GM19023 (cell line): ENCODE measurements at regions not wholly inside any gene's neighbourhood (a gene's known extent, or its start where the extent isn't known, plus 50 kb on each side); places are given as distances from the start of the nearest gene placed in this dataset.

ENCODE experiments used
- ATAC-seq: cut with Tn5 transposase; IDR thresholded peaks from one replicate; pipeline ENCODE4 v1.9.1; 2021; ENCODE audit warnings: mild to moderate bottlenecking, moderate library complexity; ENCODE audit not compliant: unreplicated experiment

DNA sequence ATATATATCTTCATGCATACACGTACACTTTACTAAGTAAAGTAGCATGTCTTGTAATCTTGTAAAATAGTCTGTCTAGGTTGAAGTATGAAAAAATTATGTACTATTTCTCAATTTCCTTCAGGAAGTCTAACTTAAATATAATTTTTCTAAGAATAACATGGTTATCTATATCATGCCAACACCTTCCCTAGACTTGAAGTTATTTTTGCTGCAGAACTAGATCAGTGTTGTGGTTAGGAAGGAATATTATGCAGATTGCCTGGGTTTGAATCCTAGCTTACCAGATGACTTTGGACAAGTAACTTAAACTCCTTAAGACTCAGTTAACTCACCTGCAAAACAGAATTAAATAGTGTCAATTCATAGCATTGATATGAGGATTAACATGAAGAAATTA, 142.2 kb upstream of the SEMA3A start:
- ATAC-seq = peak; percentile 27

GRCh38 chr7:84336303-84336702, 141.7 kb upstream of the SEMA3A start:
- peak; percentile 84 for ATAC-seq

DNA sequence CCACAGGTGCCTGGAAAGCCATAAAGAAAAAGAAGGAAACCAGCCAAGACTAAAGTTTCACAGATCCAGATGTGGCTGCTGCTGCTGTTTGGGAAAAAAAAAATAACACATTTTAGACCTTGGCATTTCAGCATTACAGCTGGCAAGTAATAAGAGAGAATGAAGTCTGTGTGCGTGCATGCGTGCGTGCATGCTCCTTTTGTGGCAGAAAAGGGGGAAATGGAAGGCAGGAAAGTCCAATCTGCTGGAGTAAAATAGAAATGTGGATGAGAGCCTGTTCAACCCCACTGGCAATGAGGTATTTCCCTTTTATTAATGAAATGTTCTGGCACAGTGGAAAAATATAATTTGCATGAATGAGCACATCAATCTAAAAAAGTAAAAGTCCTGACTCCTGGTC, 137.0 kb upstream of the SEMA3A start:
- ATAC-seq = no peak

- ATAC-seq = no peak
Observed at GRCh38 chr7:84328571-84328970, 134.0 kb upstream of the SEMA3A start.

DNA sequence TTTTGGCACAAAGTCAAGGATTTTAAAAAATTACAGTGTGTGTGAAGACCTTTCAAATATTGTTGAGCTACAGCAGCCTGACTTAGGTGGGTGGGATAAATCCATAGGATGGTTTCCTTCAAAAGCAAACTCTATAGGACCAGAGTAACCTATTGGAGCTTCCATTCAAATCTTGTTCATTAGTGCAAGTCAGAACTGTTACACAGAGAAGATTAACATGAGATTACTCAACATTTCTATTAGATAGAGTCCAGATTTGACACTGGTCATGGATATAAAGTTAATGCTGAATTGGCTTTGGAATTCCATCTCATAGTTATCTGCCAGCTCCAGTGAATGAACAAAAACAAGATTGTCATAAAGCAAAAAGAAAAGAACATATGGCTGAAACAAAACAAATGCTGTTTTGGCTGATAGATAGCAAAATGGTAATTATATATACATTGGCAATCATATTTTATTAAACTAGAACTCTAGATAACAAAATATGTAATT, 129.6 kb upstream of the SEMA3A start:
- no peak for ATAC-seq

GRCh38 chr7:84317536-84317935, 122.9 kb upstream of the SEMA3A start:
- ATAC-seq = no peak

DNA sequence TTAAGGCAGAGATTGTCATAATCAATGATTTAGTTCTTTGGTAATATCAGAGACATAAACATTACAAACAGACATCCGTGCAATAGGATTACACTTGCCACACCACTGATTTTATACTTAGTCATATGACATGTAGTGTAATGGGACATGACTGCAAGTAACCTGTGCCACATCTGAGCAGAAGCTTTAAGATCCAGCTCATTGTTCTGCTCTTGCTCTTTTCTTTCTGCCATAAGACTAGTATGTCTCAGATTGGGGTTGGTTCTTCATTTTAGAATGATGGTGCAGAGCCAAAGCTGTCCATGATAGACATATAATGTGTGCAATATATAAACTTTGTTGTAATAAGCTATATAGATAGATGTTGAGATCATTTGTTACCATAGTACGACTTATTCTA, 119.7 kb upstream of the SEMA3A start:
- ATAC-seq = no peak

GRCh38 chr7:84304407-84304806, 109.8 kb upstream of the SEMA3A start:
- no peak for ATAC-seq

- no peak for ATAC-seq
Observed at GRCh38 chr7:84302949-84303348, 108.4 kb upstream of the SEMA3A start.

DNA sequence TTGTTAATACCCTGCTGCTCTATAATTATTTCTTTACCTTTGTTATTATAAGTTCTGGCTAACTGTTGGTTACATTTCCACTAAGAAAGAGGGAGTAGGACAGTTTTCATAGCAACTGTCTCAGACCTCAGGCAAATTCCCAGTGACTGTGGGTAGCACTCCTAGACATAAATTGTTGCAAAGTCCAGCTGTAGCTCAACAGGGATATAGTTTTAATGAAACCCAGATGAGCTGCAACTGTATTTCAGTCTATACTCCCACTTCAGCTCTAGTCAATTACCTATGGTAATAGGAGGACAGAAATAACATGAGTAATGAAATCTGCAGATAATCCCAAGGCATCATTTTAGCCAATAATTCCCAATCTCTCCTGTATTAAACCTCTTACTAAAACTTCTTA, 103.0 kb upstream of the SEMA3A start:
- ATAC-seq = no peak

DNA sequence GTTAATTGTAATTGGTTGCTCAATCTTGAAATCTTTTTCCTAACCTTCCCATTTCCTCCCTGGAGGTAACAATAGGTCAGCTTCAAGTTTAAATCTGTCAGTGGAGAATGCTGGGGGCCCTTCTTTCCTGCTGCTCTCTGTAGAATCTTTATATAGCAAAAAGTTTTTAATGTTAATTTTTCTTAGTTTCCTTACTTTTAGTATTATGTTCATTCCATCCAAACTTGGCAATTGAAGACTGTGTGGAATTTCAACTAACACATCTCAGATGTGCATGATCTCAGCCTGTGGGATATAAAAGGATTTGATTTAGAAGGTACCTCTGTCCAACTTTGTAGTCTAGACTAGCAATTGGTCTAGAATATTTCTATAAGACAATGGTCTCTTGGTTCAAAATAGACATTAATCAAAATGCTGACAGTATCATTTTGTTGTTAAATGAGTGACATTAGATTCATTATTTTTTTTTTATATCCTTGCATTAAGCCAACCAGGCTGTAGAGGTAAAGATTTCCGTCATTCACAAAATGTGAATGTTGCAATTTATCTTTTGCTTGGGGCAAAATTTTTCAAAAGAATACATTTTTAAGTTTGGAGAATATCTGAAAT, 100.4 kb upstream of the SEMA3A start:
- ATAC-seq = no peak

- ATAC-seq = no peak
Observed at GRCh38 chr7:84294391-84294790, 99.8 kb upstream of the SEMA3A start.

DNA sequence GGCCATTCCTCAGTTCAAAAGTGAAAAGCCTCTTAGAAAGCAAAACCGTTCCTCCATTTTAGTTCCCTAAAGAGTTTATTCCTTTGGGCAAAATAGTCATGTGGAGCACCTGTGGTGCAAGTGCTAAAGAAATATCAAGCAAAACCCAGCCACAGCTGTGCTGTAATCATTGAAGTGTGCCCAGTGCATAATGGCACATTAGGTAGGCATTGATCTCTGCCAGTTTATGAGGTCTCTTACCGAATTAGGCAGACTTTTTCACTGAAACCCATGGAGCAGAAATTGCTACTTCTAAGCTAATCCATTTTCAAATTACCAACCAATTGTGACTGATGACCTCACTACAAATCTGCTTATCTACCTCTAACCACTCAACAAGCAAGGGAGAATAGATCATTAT, 97.2 kb upstream of the SEMA3A start:
- no peak for ATAC-seq

GRCh38 chr7:84283798-84284197, 89.2 kb upstream of the SEMA3A start:
- no peak for ATAC-seq

DNA sequence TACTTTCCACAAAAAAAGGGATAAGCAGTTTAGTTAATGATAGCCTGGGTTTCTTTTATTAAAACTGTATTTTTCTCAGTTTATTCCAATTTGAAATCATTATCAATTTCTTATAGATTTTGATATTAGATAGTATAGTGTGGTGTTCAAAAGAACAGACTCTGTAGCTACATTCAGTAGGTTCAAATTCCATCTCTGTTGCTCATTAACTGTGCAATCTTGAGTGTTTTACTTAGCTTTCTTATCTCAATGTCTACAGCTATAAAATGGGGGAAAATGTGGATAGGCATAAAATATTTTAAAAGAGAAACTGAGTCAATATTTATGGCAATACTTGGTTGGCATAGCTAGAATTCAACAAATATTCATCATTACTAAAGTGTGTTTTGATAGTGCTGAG, 86.9 kb upstream of the SEMA3A start:
- ATAC-seq = no peak

GRCh38 chr7:84277628-84278224, 83.1 kb upstream of the SEMA3A start:
- ATAC-seq = no peak

DNA sequence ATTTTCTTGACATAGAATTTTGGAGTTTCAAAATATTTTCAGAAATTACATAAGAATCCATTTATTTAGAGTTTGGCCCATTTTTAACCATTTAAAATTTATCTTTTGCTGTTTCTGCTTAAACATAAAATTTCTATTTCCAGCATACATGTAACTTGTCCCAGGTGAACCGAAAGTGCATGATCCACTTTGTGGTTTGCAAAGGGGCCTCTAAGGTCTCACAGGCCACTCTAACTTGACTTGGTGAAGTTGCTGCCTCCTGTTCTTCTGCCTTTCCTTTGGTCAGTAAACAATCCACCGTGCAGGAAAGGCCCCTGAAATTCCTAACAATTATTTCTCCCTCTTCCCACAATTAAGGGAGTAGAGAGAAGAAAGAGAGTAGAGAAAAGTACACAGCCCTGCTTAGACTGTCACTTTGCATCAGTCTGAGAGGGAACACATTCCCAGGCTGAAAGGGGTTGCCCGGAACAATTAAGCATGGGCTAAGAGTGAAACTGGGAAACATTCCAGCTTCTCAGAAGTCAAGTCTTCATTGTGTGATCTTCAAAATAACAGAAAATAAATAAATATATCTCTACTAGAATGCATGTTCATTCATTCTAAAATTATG, 79.5 kb upstream of the SEMA3A start:
- ATAC-seq = no peak

DNA sequence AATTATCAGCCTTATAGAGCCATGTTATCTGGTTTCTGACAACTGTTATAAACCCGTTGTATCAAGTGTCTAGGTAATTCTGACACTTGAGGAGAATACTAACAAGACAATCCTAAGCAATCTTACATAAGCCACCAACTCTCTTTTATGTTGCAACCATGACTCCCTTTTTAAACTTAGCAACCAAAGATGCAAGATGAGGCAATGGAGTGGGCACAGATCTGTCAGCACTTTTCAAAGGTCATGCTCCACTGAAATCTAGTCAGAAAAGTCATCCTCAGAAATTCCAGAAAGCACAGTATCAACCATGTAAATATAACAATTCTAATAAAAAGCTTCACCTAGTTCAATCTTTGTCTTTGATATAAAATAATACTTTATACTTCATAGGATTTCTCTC, 77.0 kb upstream of the SEMA3A start:
- ATAC-seq = no peak

- ATAC-seq = no peak
Observed at GRCh38 chr7:84264396-84264795, 69.8 kb upstream of the SEMA3A start.

DNA sequence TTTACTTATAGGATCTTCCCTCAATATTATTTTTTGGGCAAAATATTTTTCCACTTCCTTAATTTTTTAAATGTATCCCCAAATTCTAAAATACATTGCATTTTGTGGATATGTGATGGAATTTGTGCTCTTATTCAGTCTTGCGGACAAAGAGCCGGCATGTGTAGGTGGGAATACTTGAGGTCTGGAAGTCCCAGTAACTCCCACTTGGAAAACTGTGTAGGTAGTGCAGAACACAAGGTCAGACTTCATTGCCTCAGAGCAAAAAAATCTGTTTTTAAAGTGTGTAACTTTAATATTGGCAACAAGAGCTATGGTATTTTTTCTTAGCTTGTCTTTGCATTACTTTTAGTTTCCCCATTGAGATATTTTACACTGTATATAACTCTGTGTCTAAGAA, 68.5 kb upstream of the SEMA3A start:
- ATAC-seq = no peak

- ATAC-seq = no peak
Observed at GRCh38 chr7:84261509-84261908, 66.9 kb upstream of the SEMA3A start.

GRCh38 chr7:84258628-84259027, 64.0 kb upstream of the SEMA3A start:
- no peak for ATAC-seq

- ATAC-seq = no peak
Observed at GRCh38 chr7:84256571-84256971, 62.0 kb upstream of the SEMA3A start.
